ENCODE measurements at regions not wholly inside any gene's neighbourhood (a gene's known extent, or its start where the extent isn't known, plus 50 kb on each side); places are given as distances from the start of the nearest gene placed in this dataset.

- Histone ChIP-seq H3K4me2 (no peak overlapping the region), H3K4me1 (no peaks in the 10 kb centered on the region), H3K4me3 (no peak overlapping the region), H3K9me3 (no peaks in the 10 kb centered on the region), H3K27ac (no peak overlapping the region)
- CTCF ChIA-PET = interaction anchor here (1.0 kb wide), 1 partner anchor 14 kb away, joined by 3 read pairs; no protein-coding TSS in a partner anchor
- POLR2A ChIA-PET = no interaction called here
- TF ChIP-seq ZFP36 (IDR thresholded peaks at IDR 0.05; ENCODE audit: borderline replicate concordance, partially characterized antibody) (no peak), HOXB5 (CRISPR knock-in tag; IDR thresholded peaks at IDR 0.05) (no peak), RCOR1 (IDR thresholded peaks at IDR 0.05; ENCODE audit: low read depth, low read length) (no peak), HES2 (IDR thresholded peaks at IDR 0.05) (no peak), CHD2 (IDR thresholded peaks at IDR 0.05; ENCODE audit: low read length, partially characterized antibody) (no peak), FOSL2 (IDR thresholded peaks at IDR 0.05) (no peak), FOSL2 (CRISPR knock-in tag; IDR thresholded peaks at IDR 0.05) (no peak), JUN (IDR thresholded peaks at IDR 0.05) (no peak)
- TF ChIP-seq, protein P1, sequence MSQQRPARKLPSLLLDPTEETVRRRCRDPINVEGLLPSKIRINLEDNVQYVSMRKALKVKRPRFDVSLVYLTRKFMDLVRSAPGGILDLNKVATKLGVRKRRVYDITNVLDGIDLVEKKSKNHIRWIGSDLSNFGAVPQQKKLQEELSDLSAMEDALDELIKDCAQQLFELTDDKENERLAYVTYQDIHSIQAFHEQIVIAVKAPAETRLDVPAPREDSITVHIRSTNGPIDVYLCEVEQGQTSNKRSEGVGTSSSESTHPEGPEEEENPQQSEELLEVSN (IDR thresholded peaks at IDR 0.05; ENCODE audit: borderline replicate concordance, low read depth) = no peak
- DNase-seq (ENCODE audit: low read depth in 1 of 2, low spot score in 1 of 2) (no peak), ATAC-seq (no peak), FAIRE-seq (no peak)
- WGBS (ENCODE audit: missing lambda C conversion rate) = 66% methylated on average over 2 of the region's 2 CpGs
Observed at GRCh38 chr5:124870070-124870469, 123.6 kb upstream of the ZNF608 start.

DNA sequence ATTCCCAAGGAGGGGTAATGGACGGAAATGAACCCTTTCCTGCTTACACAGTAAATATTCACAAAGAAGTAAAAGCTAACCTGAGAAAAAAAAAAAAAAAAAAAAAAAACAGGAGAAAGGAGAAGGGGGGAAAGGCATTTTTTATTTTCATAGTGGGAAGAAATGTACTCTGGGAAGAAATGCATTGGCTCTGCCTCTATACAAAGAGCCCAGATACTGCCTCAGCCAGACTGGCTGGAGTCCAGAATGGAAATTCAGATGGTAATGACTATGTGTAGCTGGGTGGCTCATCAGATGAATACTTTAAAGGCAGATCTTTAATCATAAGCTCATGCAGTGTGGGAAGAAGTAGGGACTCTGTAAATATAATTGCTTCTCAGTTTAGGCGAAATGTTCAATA, 124.9 kb upstream of the ZNF608 start:
- ChIA-PET CTCF (interaction anchor here (1.0 to 1.3 kb wide), 2 partner anchors 16 to 45 kb away, joined by 3 read pairs; no protein-coding TSS in a partner anchor), POLR2A (no interaction called here)
- DNase-seq (ENCODE audit: low read depth in 1 of 2, low spot score in 1 of 2) = no peak
- no peaks in the 10 kb centered on the region for H3K4me1 ChIP-seq
- ATAC-seq = no peak
- H3K4me3 ChIP-seq = no peak overlapping the region
- H3K27ac ChIP-seq = no peak overlapping the region
- no peak overlapping the region for H3K4me2 ChIP-seq
- no peak for TF ChIP-seq MYC (IDR thresholded peaks at IDR 0.05; ENCODE audit: borderline replicate concordance, low read length)
- TF ChIP-seq CBX2 (IDR thresholded peaks at IDR 0.05; ENCODE audit: borderline replicate concordance, low read depth) = no peak
- TF ChIP-seq USF2 (IDR thresholded peaks at IDR 0.05) = no peak
- no peak for TF ChIP-seq EHF (CRISPR knock-in tag; IDR thresholded peaks at IDR 0.05)
- TF ChIP-seq ESRRA (IDR thresholded peaks at IDR 0.05; ENCODE audit: borderline replicate concordance, low read length) = no peak
- TF ChIP-seq HOXA7 (CRISPR knock-in tag; IDR thresholded peaks at IDR 0.05) = no peak
- TF ChIP-seq RCOR1 (IDR thresholded peaks at IDR 0.05; ENCODE audit: low read depth, low read length) = no peak
- TF ChIP-seq, protein P2, sequence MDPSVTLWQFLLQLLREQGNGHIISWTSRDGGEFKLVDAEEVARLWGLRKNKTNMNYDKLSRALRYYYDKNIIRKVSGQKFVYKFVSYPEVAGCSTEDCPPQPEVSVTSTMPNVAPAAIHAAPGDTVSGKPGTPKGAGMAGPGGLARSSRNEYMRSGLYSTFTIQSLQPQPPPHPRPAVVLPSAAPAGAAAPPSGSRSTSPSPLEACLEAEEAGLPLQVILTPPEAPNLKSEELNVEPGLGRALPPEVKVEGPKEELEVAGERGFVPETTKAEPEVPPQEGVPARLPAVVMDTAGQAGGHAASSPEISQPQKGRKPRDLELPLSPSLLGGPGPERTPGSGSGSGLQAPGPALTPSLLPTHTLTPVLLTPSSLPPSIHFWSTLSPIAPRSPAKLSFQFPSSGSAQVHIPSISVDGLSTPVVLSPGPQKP (IDR thresholded peaks at IDR 0.05; ENCODE audit: low read depth, low read length) = no peak
- TF ChIP-seq HES2 (IDR thresholded peaks at IDR 0.05) = no peak
- 80% methylated on average over 2 of the region's 2 CpGs for WGBS (ENCODE audit: missing lambda C conversion rate)
- no peak for FAIRE-seq
- no peaks in the 10 kb centered on the region for H3K9me3 ChIP-seq

DNA sequence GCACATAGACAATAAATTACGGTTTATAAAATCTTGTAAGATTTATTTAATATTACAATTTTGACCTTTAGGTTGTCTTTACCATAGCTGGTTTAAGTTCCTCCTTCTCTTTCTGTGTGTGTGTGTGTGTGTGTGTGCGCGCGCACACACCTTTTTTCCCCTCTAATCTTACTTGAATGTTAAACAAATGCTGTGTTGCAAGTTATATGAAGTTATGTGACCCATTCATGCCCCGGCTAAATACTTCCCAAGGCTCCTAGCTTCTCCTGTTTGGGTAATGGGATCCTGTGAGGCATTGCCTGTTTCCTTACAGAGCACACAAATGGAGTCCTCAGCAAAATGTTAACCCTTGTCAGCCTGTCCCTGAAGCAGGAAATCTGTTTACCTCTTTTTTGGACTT, 125.6 kb upstream of the ZNF608 start:
- 88% methylated on average over 5 of the region's 5 CpGs for WGBS (ENCODE audit: missing lambda C conversion rate)
- Histone ChIP-seq H3K27ac (no peak overlapping the region), H3K9me3 (no peaks in the 10 kb centered on the region), H3K4me3 (no peak overlapping the region), H3K4me2 (no peak overlapping the region), H3K4me1 (no peaks in the 10 kb centered on the region)
- DNase-seq (ENCODE audit: low read depth in 1 of 2, low spot score in 1 of 2) (no peak), FAIRE-seq (no peak), ATAC-seq (no peak)
- ChIA-PET POLR2A (no interaction called here), CTCF (interaction anchor here (1.3 kb wide), 1 partner anchor 44 kb away, joined by 3 read pairs; no protein-coding TSS in a partner anchor)
- TF ChIP-seq CBX8 (IDR thresholded peaks at IDR 0.05) = no peak
- TF ChIP-seq NR3C1 (IDR thresholded peaks at IDR 0.05) = no peak
- no peak for TF ChIP-seq FOSB (CRISPR knock-in tag; IDR thresholded peaks at IDR 0.05)
- no peak for TF ChIP-seq BCL3 (IDR thresholded peaks at IDR 0.05)
- TF ChIP-seq HOXA7 (CRISPR knock-in tag; IDR thresholded peaks at IDR 0.05) = no peak
- no peak for TF ChIP-seq ESRRA (IDR thresholded peaks at IDR 0.05; ENCODE audit: borderline replicate concordance, low read length)
- no peak for TF ChIP-seq BHLHE40 (IDR thresholded peaks at IDR 0.05; ENCODE audit: low read depth, low read length)
